NCI-H146 treated with DMSO at 0.1 percent for 48 hours (cell line): ENCODE measurements at regions not wholly inside any gene's neighbourhood (a gene's known extent, or its start where the extent isn't known, plus 50 kb on each side); places are given as distances from the start of the nearest gene placed in this dataset.
A peak's percentile ranks its signal among the peaks of the same experiment; 100 is the strongest.
"Not testable (repeated sequence)": the region's sequence is repeated elsewhere in the genome, so short reads cannot be mapped to it uniquely, and the experiment has no call there.

Experiments used
- DNase-seq: peaks from one replicate; lab custom pipeline; 2025; ENCODE audit not compliant: unreplicated experiment; lab: John Stamatoyannopoulos, UW

- DNase-seq, result no peak
Measured at GRCh38 chr17:68097161-68097805, 61.7 kb downstream of the KPNA2 start.

DNA sequence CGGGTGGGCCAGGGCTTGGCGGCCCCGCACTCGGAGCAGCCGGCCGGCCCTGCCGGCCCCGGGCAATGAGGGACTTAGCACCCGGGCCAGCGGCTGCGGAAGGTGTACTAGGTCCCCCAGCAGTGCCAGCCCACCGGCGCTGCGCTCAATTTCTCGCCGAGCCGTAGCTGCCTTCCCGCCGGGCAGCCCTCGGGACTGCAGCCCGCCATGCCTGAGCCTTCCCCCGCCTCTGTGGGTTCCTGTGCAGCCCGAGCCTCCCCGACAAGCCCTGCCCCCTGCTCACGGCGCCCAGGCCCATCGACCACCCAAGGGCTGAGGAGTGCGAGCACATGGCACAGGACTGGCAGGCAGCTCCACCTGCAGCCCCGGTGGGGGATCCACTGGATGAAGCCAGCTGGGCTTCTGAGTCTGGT is 63.8 kb downstream of the KPNA2 start:
- DNase-seq, result not testable (repeated sequence)

DNA sequence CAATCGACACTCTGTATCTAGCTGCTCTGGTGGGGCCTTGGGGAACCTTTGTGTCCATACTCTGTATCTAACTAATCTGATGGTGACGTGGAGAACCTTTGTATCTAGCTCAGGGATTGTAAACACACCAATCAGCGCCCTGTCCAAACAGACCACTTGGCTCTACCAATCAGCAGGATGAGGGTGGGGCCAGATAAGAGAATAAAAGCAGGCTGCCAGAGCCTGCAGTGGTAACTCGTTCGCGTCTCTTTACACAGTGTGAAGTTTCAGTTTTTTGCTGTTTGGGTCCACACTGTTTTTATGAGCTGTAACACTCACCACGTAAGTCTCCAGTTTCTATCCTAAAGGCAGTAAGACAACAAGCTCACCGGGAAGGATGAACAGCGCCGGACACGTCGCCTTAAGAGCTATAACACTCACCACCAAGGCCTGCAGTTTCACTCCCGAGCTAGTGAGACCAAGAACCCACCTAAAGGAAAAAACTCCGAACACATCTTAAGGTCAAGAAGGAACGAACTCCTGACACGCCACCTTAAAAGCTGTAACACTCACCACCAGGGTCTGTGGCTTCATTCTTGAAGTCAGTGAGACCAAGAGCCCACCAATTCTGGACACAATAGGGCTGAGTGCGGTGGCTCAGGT is 64.6 kb downstream of the KPNA2 start:
- DNase-seq, result no peak

GRCh38 chr17:68101075-68101986 is 65.8 kb downstream of the KPNA2 start:
- peak; percentile 94 for DNase-seq

GRCh38 chr17:68101987-68102314 is 66.4 kb downstream of the KPNA2 start:
- DNase-seq, result no peak

DNA sequence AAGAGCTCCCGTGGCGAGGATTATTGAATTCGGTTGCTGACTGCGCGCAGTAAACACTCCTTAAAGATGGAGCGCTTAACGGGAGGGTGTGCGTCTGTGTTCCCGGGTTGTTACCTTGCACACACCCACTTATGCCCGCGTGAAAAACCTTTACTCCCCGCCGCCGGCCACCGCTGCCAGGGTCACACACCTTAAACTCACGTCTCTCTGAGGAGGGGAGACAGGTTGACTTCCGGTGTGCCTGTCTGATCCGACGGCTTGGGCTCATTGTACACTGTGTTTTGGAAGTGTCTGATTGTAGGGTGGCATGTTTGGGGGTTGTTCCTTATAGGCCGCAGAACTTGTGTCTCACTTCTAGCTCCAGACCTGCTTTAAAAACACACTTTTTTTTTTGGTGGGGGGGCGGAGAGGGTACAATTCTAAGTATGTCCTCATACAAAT is 66.8 kb downstream of the KPNA2 start:
- DNase-seq, result no peak

DNA sequence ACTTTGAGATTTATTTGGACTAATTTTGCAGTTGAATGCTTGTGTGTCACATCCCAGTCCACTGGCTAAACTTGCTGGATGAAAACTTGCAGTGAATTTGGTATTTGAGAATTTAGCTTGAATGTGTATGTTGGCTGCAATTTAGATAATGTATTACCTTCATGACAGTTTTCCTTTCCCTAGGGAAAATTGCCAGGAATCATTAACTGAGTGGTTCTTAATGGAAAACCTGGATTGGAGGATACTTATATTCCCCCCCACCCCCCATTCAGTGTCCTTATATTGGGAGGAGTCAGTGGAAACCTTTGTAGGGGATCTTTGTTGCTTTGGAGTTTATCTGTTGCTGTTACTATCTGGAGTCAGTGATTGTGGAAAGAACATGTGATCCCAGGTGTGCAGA is 67.6 kb downstream of the KPNA2 start:
- no peak for DNase-seq

DNA sequence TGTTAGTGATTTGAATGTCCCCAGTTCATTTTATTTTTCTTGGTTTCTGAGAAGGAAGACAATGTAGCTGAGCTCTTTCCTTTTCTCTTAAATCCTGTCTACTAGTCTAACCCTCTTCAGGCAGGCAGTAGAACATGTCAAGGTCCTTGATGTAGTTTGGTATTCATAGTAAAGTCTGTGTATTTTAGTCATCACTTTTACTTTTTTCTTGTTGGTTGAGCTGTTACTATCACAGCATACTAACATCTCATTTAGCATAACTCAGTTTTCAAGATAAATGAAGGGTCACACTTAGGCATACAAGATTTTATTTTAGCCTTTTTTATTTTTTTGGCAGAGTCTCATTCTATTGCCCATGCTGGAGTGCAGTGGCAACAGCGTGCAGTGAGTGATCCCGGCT is 70.5 kb downstream of the KPNA2 start:
- DNase-seq, result no peak

- no peak for DNase-seq
Measured at GRCh38 chr17:68107373-68107772, 71.8 kb downstream of the KPNA2 start.

- DNase-seq, result no peak
Measured at GRCh38 chr17:68108313-68109000, 72.9 kb downstream of the KPNA2 start.

DNA sequence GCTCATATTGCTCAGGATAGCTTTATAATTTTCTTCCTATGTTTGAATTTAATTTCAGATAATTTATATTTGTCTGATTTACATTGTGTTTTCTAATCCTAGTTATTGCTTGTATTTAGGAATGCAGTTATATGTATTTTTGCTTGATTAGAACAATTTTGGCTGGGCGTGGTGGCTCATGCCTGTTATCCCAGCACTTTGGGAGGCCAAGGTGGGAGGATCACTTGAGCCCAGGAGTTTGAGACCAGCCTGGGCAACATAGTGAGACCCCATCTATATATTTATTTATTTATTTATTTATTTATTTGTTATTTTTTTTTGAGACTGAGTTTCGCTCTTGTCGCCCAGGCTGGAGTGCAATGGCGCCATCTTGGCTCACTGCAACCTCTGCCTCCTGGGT is 73.9 kb downstream of the KPNA2 start:
- DNase-seq, result not testable (repeated sequence)

DNA sequence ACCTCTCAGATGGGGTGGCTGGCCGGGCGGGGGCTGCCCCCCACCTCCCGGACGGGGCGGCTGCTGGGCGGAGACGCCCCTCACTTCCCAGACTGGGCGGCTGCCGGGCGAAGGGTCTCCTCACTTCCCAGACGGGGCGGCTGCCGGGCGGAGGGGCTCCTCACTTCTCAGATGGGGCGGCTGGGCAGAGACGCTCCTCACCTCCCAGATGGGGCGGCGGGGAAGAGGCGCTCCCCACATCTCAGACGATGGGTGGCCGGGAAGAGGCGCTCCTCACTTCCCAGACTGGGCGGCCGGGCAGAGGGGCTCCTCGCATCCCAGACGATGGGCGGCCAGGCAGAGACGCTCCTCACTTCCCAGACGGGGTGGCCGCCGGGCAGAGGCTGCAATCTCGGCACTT is 80.7 kb downstream of the KPNA2 start:
- DNase-seq, result not testable (repeated sequence)

- no peak for DNase-seq
Measured at GRCh38 chr17:68122587-68122986, 87.1 kb downstream of the KPNA2 start.

DNA sequence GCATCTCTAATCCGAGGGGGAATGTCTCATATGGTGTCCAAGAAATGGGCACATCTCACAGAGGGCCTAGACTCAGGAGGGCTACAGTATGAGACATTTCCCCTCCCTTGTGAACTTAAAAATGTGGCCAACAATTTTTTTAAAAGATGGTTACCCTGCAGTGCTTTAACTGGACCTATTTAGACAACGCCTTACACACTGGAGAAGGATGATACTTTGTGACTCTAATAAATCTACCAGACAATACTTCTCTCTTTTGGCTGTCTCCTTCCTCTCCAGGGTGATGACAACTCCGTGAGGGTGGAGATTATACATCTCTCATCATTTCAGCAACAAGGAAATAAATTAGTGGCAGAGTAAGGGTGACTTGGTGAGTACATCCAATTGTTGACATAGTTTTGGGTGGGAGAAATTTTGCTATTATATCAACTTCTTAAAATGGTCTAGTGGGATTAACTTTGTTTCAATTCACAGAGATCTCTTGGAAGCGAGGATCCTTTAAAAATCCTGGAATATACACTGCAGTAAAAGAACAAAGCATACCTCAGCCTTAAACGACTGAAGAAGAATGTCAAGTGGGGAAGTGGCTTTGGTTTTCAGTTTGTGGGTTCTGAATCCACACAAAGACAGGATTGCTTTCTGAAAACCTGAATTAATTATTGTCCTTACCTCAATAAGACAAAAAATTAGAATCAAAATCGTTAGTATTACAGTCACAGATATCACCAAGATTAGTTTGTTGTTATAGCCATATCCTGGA is 89.8 kb downstream of the KPNA2 start:
- no peak for DNase-seq

DNA sequence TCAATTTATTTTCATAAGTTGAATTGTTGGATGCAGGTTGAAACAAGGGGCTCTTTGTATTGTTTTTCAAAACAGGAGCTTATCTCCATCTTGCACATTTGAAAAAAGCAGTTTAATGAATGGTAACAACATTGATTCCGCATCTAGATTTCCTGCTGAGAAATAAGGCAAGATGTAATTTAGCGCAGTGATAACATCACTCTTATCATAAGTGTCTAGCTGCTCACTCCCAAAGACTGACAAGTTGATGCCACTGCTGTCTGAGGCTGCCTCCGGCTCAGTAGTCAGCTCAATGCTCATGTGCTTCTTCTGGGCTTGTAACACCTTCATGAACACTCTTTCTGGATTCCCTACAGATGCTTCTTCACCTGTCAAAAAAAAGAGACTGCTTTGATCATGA is 92.4 kb downstream of the KPNA2 start:
- no peak for DNase-seq

- no peak for DNase-seq
Measured at GRCh38 chr17:68131456-68131855, 95.9 kb downstream of the KPNA2 start.

- DNase-seq, result no peak
Measured at GRCh38 chr17:68133346-68134045, 98.0 kb downstream of the KPNA2 start.

GRCh38 chr17:68134046-68134637 is 98.6 kb downstream of the KPNA2 start:
- DNase-seq, result no peak

DNA sequence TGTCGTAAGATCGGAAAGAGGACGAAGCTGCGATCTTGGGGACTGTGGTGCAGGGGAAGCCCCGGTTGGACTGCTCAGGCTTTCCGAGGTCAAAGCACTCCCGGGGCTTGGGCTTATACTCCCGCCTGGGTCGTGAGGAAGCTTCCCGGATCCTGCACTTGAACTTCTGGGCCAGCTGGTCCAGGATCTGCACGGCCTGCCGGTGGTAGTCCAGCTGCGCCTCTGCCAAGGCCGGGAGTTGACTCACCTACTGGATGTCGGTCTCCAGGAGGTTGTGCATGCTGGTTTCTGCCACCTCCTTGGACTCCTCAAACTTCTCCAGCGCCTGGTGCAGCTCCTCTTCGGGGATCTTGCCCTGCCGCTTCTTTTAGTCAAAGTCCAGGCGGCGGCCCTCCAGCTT is 99.2 kb downstream of the KPNA2 start:
- DNase-seq, result no peak
